ENCODE measurements at regions not wholly inside any gene's neighbourhood (a gene's known extent, or its start where the extent isn't known, plus 50 kb on each side); places are given as distances from the start of the nearest gene placed in this dataset.

DNA sequence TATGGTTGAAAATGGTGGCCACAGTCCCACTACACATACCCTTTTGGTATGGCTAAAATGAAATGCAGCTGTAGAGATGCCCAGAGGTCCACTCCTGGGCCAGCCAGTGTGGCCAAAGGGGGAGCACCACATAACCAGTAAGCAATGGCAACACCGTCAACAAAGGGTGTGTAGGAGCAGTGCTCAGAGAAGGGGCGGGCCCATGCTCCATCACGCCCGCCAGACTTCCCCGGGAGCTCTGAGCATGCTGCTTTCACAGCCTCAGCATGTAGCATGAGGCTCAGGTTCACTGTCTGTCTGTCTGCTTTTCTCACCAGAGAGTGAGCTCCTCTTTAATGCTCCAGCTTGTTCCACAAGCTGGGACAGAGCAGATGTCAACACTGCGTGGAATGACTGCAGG is 537.6 kb downstream of the MATN1 start:
- Mint-ChIP-seq H3K4me3 (no peak overlapping the region), H3K36me3 (no peaks in the 10 kb centered on the region), H3K9me3 (no peaks in the 10 kb centered on the region), H3K4me1 (no peaks in the 10 kb centered on the region), H3K27ac (no peak overlapping the region), H3K27me3 (peaks cover 11% of the 10 kb centered on the region in 2 donors)
- DNase-seq: no peak
- no peak for ATAC-seq (replicated peaks)

DNA sequence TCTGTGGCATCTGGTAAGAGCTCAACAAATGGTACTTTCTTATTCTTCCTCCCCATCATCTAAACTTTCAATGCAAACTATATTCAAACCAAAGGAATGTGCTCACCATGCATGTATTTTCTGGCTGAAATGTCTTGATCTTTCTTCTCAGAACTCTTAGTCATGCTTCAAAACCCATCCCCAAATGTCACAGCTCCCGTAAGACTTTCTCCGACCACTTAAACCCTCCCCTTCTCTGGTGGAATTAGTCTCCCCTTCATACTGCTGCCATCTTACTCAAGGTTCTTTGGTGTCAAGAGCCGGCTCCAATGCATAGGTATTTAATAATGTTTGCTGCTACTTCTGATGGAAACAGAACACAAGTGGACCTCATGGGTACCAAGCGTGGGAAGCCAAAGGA is 538.1 kb downstream of the MATN1 start:
- H3K27me3 Mint-ChIP-seq: peaks cover 11% of the 10 kb centered on the region in 2 donors
- DNase-seq: no peak
- ATAC-seq (replicated peaks): no peak
- no peaks in the 10 kb centered on the region for H3K4me1 Mint-ChIP-seq
- no peaks in the 10 kb centered on the region for H3K36me3 Mint-ChIP-seq
- H3K27ac Mint-ChIP-seq: no peak overlapping the region
- no peak overlapping the region for H3K4me3 Mint-ChIP-seq
- H3K9me3 Mint-ChIP-seq: no peaks in the 10 kb centered on the region

- H3K4me1 Mint-ChIP-seq: no peaks in the 10 kb centered on the region
- no peak overlapping the region for H3K27ac Mint-ChIP-seq
- H3K4me3 Mint-ChIP-seq: no peak overlapping the region
- no peaks in the 10 kb centered on the region for H3K36me3 Mint-ChIP-seq
- H3K9me3 Mint-ChIP-seq: no peaks in the 10 kb centered on the region
- H3K27me3 Mint-ChIP-seq: peaks cover 10 to 11% of the 10 kb centered on the region in 2 donors
- ATAC-seq (replicated peaks): no peak
- DNase-seq: no peak
These were observed 538.8 kb downstream of the MATN1 start for GRCh38 chr1:30184393-30185141.

- Mint-ChIP-seq H3K27me3 (peaks cover 6 to 8% of the 10 kb centered on the region in 2 donors), H3K9me3 (peaks cover 2 to 4% of the 10 kb centered on the region in 2 donors), H3K36me3 (no peaks in the 10 kb centered on the region), H3K27ac (no peak overlapping the region), H3K4me3 (no peak overlapping the region), H3K4me1 (no peaks in the 10 kb centered on the region)
- DNase-seq: no peak
- no peak for ATAC-seq (replicated peaks)
These were observed 539.5 kb downstream of the MATN1 start for GRCh38 chr1:30183895-30184294.

- Mint-ChIP-seq H3K27me3 (no peaks in the 10 kb centered on the region), H3K9me3 (peaks cover 2 to 4% of the 10 kb centered on the region in 2 donors), H3K36me3 (no peaks in the 10 kb centered on the region), H3K4me3 (no peak overlapping the region), H3K4me1 (no peaks in the 10 kb centered on the region), H3K27ac (no peak overlapping the region)
- DNase-seq: no peak
- ATAC-seq (replicated peaks): no peak
These were observed 540.4 kb downstream of the MATN1 start for GRCh38 chr1:30183006-30183405.

DNA sequence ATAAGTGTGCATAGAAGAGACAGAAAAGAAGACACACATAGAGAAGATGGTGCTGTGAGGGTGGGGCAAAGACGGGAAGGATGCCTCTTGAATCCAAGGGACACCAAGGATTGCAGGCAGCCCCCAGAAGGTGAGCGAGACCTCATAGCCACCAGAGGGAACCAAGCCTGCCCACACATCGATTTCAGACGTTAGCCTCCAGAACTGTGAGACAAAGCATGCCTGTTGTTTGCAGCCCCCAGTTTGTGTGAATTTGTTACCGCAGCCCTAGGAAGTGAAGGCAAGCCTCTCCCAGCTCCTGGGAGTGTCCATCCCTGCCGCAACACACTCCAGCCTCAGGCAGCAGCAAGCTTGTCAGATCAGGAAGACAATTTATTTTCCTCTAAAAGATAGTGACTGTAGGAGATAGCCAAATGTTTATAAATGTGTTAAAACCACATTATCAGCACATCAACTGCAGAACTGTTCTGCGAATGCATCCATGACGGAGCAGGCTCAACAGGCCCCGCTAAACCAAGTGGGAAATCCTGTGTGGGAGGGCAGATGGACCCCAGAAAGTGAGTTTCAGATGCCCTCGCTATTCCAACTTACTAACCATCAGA is 543.3 kb downstream of the MATN1 start:
- no peaks in the 10 kb centered on the region for H3K4me1 Mint-ChIP-seq
- no peak for DNase-seq
- H3K9me3 Mint-ChIP-seq: peaks cover 4 to 5% of the 10 kb centered on the region in 2 donors

DNA sequence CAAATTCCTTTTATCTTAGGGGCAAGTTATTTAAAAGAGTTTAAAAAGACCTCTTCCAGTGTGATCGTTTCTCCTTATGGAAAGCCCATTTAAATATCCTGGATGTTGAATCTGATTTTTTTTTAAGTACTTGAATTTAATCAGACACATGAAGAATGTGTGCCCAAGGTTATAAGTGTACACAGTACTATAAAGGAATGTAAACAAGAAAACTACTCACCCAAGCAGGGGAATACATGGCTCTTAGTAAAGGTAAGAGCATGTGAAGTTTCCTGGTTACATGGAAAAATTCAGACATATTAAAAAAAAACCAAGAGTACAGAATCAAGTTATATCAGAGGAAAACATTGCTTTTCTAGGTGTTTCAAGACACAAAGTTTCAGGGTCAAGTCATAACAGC is 546.9 kb downstream of the MATN1 start:
- H3K4me1 Mint-ChIP-seq: no peaks in the 10 kb centered on the region
- peaks cover 4 to 5% of the 10 kb centered on the region in 2 donors for H3K9me3 Mint-ChIP-seq
- H3K27me3 Mint-ChIP-seq: peaks cover 10 to 12% of the 10 kb centered on the region in 2 donors
- ATAC-seq (replicated peaks): no peak
- H3K4me3 Mint-ChIP-seq: no peak overlapping the region
- DNase-seq: no peak
- no peaks in the 10 kb centered on the region for H3K36me3 Mint-ChIP-seq
- no peak overlapping the region for H3K27ac Mint-ChIP-seq

More for the DNA sequence above, 543.3 kb downstream of the MATN1 start:
- Mint-ChIP-seq H3K27ac (no peak overlapping the region), H3K27me3 (peaks cover 0 to 5% of the 10 kb centered on the region in 2 donors), H3K4me3 (no peak overlapping the region), H3K36me3 (no peaks in the 10 kb centered on the region)
- ATAC-seq (replicated peaks): no peak

- Mint-ChIP-seq H3K27ac (no peak overlapping the region), H3K36me3 (no peaks in the 10 kb centered on the region), H3K4me1 (no peaks in the 10 kb centered on the region), H3K9me3 (peaks cover 4 to 5% of the 10 kb centered on the region in 2 donors), H3K4me3 (no peak overlapping the region), H3K27me3 (peaks cover 10 to 12% of the 10 kb centered on the region in 2 donors)
- ATAC-seq (replicated peaks) (no peak), DNase-seq (no peak)
These were observed 548.9 kb downstream of the MATN1 start for GRCh38 chr1:30174499-30174898.

GRCh38 chr1:30173560-30173959 is 549.8 kb downstream of the MATN1 start:
- no peaks in the 10 kb centered on the region for H3K36me3 Mint-ChIP-seq
- no peak for DNase-seq
- ATAC-seq (replicated peaks): no peak
- no peak overlapping the region for H3K27ac Mint-ChIP-seq
- H3K9me3 Mint-ChIP-seq: peaks cover 0 to 4% of the 10 kb centered on the region in 2 donors
- no peak overlapping the region for H3K4me3 Mint-ChIP-seq
- H3K27me3 Mint-ChIP-seq: peaks cover 10 to 12% of the 10 kb centered on the region in 2 donors
- no peaks in the 10 kb centered on the region for H3K4me1 Mint-ChIP-seq

- no peak overlapping the region for H3K4me3 Mint-ChIP-seq
- peaks cover 10 to 12% of the 10 kb centered on the region in 2 donors for H3K27me3 Mint-ChIP-seq
These were observed 550.6 kb downstream of the MATN1 start for GRCh38 chr1:30172757-30173156.

GRCh38 chr1:30172299-30172694 is 551.1 kb downstream of the MATN1 start:
- DNase-seq (no peak), ATAC-seq (replicated peaks) (no peak)
- H3K4me3 Mint-ChIP-seq: no peak overlapping the region
- H3K4me1 Mint-ChIP-seq: no peaks in the 10 kb centered on the region
- H3K9me3 Mint-ChIP-seq: peaks cover 0 to 3% of the 10 kb centered on the region in 2 donors
- H3K36me3 Mint-ChIP-seq: no peaks in the 10 kb centered on the region
- no peak overlapping the region for H3K27ac Mint-ChIP-seq
- peaks cover 10 to 17% of the 10 kb centered on the region in 2 donors for H3K27me3 Mint-ChIP-seq

More at GRCh38 chr1:30172757-30173156, 550.6 kb downstream of the MATN1 start:
- ATAC-seq (replicated peaks) (no peak), DNase-seq (no peak)
- Mint-ChIP-seq H3K9me3 (peaks cover 0 to 5% of the 10 kb centered on the region in 2 donors), H3K4me1 (no peaks in the 10 kb centered on the region), H3K36me3 (no peaks in the 10 kb centered on the region), H3K27ac (no peak overlapping the region)

- Mint-ChIP-seq H3K27me3 (peaks cover 9 to 20% of the 10 kb centered on the region in 2 donors), H3K4me3 (no peak overlapping the region), H3K27ac (no peak overlapping the region), H3K9me3 (peaks cover 0 to 2% of the 10 kb centered on the region in 2 donors), H3K36me3 (no peaks in the 10 kb centered on the region), H3K4me1 (no peaks in the 10 kb centered on the region)
- DNase-seq (no peak), ATAC-seq (replicated peaks) (no peak)
These were observed 551.7 kb downstream of the MATN1 start for GRCh38 chr1:30171537-30172298.

- H3K27ac Mint-ChIP-seq: no peak overlapping the region
- H3K36me3 Mint-ChIP-seq: no peaks in the 10 kb centered on the region
- H3K9me3 Mint-ChIP-seq: peaks cover 0 to 2% of the 10 kb centered on the region in 2 donors
- DNase-seq (no peak), ATAC-seq (replicated peaks) (no peak)
- peaks cover 7 to 31% of the 10 kb centered on the region in 2 donors for H3K27me3 Mint-ChIP-seq
- no peak overlapping the region for H3K4me3 Mint-ChIP-seq
- H3K4me1 Mint-ChIP-seq: no peaks in the 10 kb centered on the region
These were observed 554.1 kb downstream of the MATN1 start for GRCh38 chr1:30169269-30169668.

- Mint-ChIP-seq H3K4me1 (no peaks in the 10 kb centered on the region), H3K9me3 (peaks cover 0 to 2% of the 10 kb centered on the region in 2 donors), H3K27me3 (peaks cover 22 to 51% of the 10 kb centered on the region in 2 donors), H3K4me3 (no peak overlapping the region), H3K27ac (no peak overlapping the region), H3K36me3 (no peaks in the 10 kb centered on the region)
- DNase-seq: no peak
- ATAC-seq (replicated peaks): no peak
These were observed 557.2 kb downstream of the MATN1 start for GRCh38 chr1:30166174-30166573.
